ENCODE measurements at regions not wholly inside any gene's neighbourhood (a gene's known extent, or its start where the extent isn't known, plus 50 kb on each side); places are given as distances from the start of the nearest gene placed in this dataset.

DNA sequence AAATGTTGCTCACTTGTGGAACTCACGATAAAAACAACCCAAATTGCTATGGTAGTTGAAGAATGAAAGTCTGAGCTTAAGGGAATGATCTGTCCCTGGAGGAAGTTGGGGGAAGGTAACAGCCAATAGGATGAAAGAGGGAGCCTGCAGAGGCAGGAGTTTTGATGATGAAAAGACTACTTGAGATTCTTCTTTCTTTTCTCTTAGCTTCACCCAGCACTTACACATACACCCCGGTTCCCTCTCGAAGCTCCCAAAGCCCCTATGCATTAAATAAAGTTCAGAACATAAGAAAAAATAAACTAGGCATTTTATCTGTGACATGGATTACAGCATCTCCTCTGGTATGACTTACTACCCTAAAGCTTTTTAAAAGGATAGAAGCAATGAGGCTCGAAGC lies 122.9 kb upstream of the GATB start:
- TF ChIP-seq, protein P1, sequence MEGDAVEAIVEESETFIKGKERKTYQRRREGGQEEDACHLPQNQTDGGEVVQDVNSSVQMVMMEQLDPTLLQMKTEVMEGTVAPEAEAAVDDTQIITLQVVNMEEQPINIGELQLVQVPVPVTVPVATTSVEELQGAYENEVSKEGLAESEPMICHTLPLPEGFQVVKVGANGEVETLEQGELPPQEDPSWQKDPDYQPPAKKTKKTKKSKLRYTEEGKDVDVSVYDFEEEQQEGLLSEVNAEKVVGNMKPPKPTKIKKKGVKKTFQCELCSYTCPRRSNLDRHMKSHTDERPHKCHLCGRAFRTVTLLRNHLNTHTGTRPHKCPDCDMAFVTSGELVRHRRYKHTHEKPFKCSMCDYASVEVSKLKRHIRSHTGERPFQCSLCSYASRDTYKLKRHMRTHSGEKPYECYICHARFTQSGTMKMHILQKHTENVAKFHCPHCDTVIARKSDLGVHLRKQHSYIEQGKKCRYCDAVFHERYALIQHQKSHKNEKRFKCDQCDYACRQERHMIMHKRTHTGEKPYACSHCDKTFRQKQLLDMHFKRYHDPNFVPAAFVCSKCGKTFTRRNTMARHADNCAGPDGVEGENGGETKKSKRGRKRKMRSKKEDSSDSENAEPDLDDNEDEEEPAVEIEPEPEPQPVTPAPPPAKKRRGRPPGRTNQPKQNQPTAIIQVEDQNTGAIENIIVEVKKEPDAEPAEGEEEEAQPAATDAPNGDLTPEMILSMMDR (IDR thresholded peaks at IDR 0.05; ENCODE audit: low read depth, low read length, missing control alignments), result no peak
- in situ Hi-C loops (cut with HindIII; ENCODE audit: low pct_ligation_motif_present, low sequenced_read_pairs), result no loop called here
- no peaks in the 10 kb centered on the region for H3K27me3 ChIP-seq (replicated peaks)
- no peaks in the 10 kb centered on the region for H3K36me3 ChIP-seq (replicated peaks)
- no peak overlapping the region for H3K4me3 ChIP-seq (ENCODE audit: low read depth, low read length)
- no peak for DNase-seq
- no peak overlapping the region for H3K27ac ChIP-seq

DNA sequence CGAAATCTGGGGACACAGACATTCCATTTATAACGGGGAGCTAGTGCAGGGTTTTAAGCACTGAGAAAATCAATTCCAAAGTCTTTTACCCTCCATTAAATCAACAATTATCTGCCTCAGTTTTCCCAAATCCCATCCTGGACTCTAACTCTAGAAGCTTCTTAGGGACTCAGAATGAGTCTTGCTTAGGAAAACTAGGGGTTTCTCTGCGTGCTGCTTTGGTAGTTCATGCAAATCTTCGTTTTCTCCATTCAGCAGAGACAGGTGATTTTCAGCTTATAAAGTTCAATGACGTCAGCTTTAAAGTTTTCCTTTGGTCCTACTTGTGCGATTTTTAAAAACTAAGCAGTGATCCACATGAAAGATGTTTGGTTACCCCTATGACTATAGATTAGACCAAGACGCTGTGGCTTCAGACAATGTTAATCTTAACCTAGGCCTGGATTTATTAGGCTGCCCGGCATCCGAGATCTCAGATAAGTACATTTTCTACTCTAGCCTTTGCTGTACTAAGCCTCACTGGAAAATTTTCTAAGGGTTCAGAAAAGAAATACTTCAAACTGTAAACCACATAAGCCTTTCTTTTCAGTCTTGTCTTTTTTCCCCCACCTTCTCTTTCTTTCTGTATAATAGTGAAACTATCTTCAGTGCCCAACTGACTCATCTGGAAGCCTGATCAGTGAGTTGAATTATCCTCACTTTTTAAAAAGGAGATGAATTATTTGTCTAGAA lies 121.4 kb upstream of the GATB start:
- H3K27ac ChIP-seq, result no peak overlapping the region
- H3K27me3 ChIP-seq (replicated peaks), result no peaks in the 10 kb centered on the region
- no peak for DNase-seq
- in situ Hi-C loops (cut with HindIII; ENCODE audit: low pct_ligation_motif_present, low sequenced_read_pairs), result no loop called here
- TF ChIP-seq, protein P1 (IDR thresholded peaks at IDR 0.05; ENCODE audit: low read depth, low read length, missing control alignments), result no peak
- no peaks in the 10 kb centered on the region for H3K36me3 ChIP-seq (replicated peaks)
- H3K4me3 ChIP-seq (ENCODE audit: low read depth, low read length), result no peak overlapping the region

DNA sequence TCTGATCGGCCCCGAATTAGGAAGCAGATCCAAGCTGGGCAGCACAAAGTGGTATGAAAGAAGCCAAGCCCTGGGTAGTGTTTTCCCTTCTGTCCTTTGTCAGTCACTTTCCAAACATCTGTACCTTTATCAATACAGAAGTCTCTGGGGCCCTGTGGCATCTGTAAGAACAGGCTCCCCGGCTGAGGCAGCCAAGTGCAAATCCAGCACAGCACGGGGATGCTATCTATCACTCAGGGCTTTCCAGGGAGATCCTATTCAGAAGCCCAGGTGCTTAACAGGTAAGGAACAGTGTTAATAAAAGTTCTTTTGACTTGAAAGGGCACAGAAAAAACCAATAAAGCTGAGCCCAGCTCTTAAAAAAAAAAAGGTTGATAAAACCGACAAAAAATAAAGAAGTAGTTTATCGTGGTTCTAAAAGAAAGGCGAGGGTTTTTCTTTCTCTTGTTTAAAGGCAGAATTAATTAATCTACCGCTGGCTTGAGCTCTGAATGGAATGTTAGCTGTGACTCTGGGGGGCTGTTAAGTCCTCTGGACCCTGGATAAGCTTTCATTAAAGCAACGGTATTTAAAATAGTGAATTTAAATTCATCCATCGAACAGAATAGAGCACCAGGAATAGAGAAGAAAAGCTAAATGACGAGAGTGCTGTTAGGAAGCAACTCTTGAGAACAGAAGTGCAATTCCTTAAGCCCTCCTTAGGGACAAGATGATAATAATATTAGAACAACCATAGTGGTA lies 119.1 kb upstream of the GATB start:
- Histone ChIP-seq H3K4me3 (ENCODE audit: low read depth, low read length) (no peak overlapping the region), H3K27me3 (replicated peaks) (no peaks in the 10 kb centered on the region), H3K27ac (no peak overlapping the region), H3K36me3 (replicated peaks) (no peaks in the 10 kb centered on the region)
- in situ Hi-C loops (cut with HindIII; ENCODE audit: low pct_ligation_motif_present, low sequenced_read_pairs), result no loop called here
- TF ChIP-seq, protein P1 (IDR thresholded peaks at IDR 0.05; ENCODE audit: low read depth, low read length, missing control alignments), result no peak
- DNase-seq, result no peak

DNA sequence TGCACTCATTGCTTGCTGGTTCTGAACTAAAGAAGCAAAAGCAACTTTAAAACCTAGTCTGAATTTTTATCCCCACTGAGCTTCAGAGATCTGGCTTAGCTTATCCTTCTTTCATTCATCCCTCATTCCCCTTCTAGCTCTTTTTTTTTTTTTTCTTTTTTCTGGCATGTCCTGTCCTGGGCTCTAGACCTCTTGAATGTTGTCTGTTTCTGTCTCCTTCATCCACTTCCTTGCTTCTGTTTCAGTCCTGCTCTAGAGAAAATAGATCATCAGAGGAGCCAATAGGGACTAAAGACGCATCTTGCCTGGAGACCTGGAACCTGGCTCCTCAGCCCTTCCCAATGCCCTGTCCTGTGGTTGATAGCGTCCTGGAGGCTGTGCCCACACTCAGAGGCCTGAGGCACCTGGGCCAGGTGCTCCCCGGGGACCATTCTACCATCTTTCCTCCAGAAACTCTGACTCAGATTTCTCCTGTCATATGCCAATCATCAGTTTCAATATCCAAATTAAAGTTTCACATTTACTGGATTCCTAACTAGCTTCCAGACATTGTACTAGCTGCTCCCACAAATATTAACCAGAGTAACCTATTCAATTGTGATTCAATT lies 115.7 kb upstream of the GATB start:
- TF ChIP-seq, protein P1 (IDR thresholded peaks at IDR 0.05; ENCODE audit: low read depth, low read length, missing control alignments), result no peak
- no peak for DNase-seq
- Histone ChIP-seq H3K27me3 (replicated peaks) (no peaks in the 10 kb centered on the region), H3K4me3 (ENCODE audit: low read depth, low read length) (no peak overlapping the region), H3K36me3 (replicated peaks) (no peaks in the 10 kb centered on the region), H3K27ac (no peak overlapping the region)
- in situ Hi-C loops (cut with HindIII; ENCODE audit: low pct_ligation_motif_present, low sequenced_read_pairs), result no loop called here

DNA sequence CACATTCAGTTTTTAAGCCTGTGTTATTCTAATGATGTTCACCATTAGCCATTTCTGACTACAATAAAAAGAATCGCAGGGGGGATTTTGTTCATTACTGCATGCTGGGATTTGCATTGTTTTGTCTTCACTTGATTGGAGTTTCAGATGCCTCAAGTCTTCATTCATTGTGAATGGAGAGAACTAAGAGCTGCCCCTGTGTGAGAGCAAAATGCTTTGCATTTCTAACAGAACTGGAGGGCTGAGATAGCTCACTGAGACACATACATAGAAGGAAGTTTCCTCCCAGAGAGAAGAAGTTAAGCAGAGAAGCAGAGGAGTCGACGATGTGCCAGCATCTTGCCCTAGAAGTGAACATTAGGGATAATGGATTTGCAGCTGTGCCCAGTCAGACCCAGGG lies 113.5 kb upstream of the GATB start:
- H3K4me3 ChIP-seq (ENCODE audit: low read depth, low read length), result no peak overlapping the region
- no peak for DNase-seq
- H3K27me3 ChIP-seq (replicated peaks), result no peaks in the 10 kb centered on the region
- TF ChIP-seq, protein P1 (IDR thresholded peaks at IDR 0.05; ENCODE audit: low read depth, low read length, missing control alignments), result no peak
- H3K36me3 ChIP-seq (replicated peaks), result no peaks in the 10 kb centered on the region
- H3K27ac ChIP-seq, result no peak overlapping the region
- in situ Hi-C loops (cut with HindIII; ENCODE audit: low pct_ligation_motif_present, low sequenced_read_pairs), result no loop called here
